HCT116 (cell line): ENCODE measurements at regions not wholly inside any gene's neighbourhood (a gene's known extent, or its start where the extent isn't known, plus 50 kb on each side); places are given as distances from the start of the nearest gene placed in this dataset.

ENCODE experiments used
- ATF3 ChIP-seq: IDR thresholded peaks from 2 replicates; pipeline ENCODE4 v1.6.1; 2012
- CBX3 ChIP-seq: IDR thresholded peaks from 2 replicates; pipeline ENCODE4 v1.6.1; 2012; ENCODE audit warnings: low read depth
- CEBPB ChIP-seq: IDR thresholded peaks from 2 replicates; pipeline ENCODE4 v1.6.1; 2012; ENCODE audit warnings: low read depth
- CTCF ChIP-seq, 3 experiments: fragments of 200-600 bp in 1 of 3; sonication (generic) in 1 of 3; IDR thresholded peaks in 2 of 3; conservative IDR thresholded peaks in 1 of 3; 2 replicates each; pipeline ENCODE4 v1.5.1; 2012 to 2017; ENCODE audit warnings: low read depth in 2 of 3, low read length in 2 of 3, antibody characterized with exemption in 1 of 3, borderline replicate concordance in 1 of 3, control low read depth in 1 of 3, mild to moderate bottlenecking in 1 of 3, mixed read lengths in 1 of 3, mixed run types in 1 of 3, moderate library complexity in 1 of 3; ENCODE audit not compliant: insufficient read depth in 1 of 3
- EZH2phosphoT487 ChIP-seq: fragments of 200-600 bp; IDR thresholded peaks from 2 replicates; pipeline ENCODE4 v1.6.1; 2018; ENCODE audit warnings: antibody characterized with exemption, borderline replicate concordance
- FOSL1 ChIP-seq: IDR thresholded peaks from 2 replicates; pipeline ENCODE4 v1.6.1; 2012; ENCODE audit warnings: low read depth
- MAX ChIP-seq: IDR thresholded peaks from 2 replicates; pipeline ENCODE4 v1.6.1; 2012
- POLR2A ChIP-seq: IDR thresholded peaks from 2 replicates; pipeline ENCODE4 v1.7.0; 2011; ENCODE audit warnings: borderline replicate concordance; ENCODE audit not compliant: insufficient read depth, insufficient read length; ENCODE audit errors: extremely low read depth
- REST ChIP-seq: IDR thresholded peaks from 2 replicates; pipeline ENCODE4 v1.6.1; 2012; ENCODE audit warnings: low read depth
- YY1 ChIP-seq: IDR thresholded peaks from 2 replicates; pipeline ENCODE4 v1.6.1; 2011; ENCODE audit warnings: low read length, low read depth, moderate library complexity, mild to moderate bottlenecking; ENCODE audit not compliant: insufficient replicate concordance; ENCODE audit errors: extremely low read depth
- ZFX ChIP-seq: fragments of 450-650 bp; IDR thresholded peaks from 2 replicates; pipeline ENCODE4 v1.6.1; 2017

GRCh38 chr2:234633581-234634230 lies 136.8 kb upstream of the ARL4C start:
- TF ChIP-seq YY1 (no peak), CTCF (IDR thresholded peaks at IDR 0.05 in 2 of 3, conservative IDR thresholded peaks at IDR 0.05 in 1 of 3; ENCODE audit: borderline replicate concordance in 1 of 3, insufficient read depth in 1 of 3, low read depth in 2 of 3, low read length in 2 of 3) (no peak), REST (no peak), ATF3 (no peak), CEBPB (no peak), POLR2A (no peak), EZH2phosphoT487 (no peak), FOSL1 (no peak), CBX3 (no peak), ZFX (no peak), MAX (no peak)
